ENCODE measurements at regions not wholly inside any gene's neighbourhood (a gene's known extent, or its start where the extent isn't known, plus 50 kb on each side); places are given as distances from the start of the nearest gene placed in this dataset.

DNA sequence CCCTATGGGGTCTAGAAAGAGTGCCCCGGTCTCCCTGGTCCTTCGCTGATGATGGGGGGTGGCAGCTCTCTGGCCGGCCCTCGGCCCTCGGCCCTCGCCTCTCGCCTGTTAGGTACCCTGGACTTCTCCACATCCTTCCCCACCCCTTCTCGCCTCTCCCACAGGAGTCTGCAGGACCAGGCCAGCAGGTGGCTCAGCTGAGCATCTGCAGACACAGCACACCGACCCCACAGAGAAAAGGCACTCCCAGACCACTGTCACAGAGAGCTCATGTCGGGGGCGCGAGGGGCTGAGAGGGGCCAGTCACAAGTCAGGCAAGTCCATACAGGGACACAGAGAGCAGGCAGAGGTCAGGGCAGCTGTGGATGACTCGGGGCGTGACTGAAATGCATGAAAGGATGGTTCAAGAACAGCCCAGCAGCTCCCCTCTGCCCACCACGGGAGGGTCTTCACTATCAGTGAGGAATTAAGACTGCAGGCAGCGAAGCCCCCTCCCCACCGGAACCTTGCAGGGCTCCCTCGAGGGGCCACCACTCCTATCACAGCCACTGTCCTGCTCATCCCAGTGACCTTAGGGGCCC, 181.7 kb upstream of the NSMCE3 start:
- Histone ChIP-seq H3K9me3 (ENCODE audit: low read depth) (no peaks in the 10 kb centered on the region), H3K36me3 (no peaks in the 10 kb centered on the region), H3K27me3 (no peaks in the 10 kb centered on the region), H3K4me3 (no peak overlapping the region), H3K4me1 (ENCODE audit: low read depth) (no peaks in the 10 kb centered on the region), H3K27ac (no peak overlapping the region)
- TF ChIP-seq, protein P1, sequence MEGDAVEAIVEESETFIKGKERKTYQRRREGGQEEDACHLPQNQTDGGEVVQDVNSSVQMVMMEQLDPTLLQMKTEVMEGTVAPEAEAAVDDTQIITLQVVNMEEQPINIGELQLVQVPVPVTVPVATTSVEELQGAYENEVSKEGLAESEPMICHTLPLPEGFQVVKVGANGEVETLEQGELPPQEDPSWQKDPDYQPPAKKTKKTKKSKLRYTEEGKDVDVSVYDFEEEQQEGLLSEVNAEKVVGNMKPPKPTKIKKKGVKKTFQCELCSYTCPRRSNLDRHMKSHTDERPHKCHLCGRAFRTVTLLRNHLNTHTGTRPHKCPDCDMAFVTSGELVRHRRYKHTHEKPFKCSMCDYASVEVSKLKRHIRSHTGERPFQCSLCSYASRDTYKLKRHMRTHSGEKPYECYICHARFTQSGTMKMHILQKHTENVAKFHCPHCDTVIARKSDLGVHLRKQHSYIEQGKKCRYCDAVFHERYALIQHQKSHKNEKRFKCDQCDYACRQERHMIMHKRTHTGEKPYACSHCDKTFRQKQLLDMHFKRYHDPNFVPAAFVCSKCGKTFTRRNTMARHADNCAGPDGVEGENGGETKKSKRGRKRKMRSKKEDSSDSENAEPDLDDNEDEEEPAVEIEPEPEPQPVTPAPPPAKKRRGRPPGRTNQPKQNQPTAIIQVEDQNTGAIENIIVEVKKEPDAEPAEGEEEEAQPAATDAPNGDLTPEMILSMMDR (IDR thresholded peaks at IDR 0.05; ENCODE audit: low read depth, low read length), result no peak
- peak in 1 of 2 donors; percentile 33 for DNase-seq (ENCODE audit: low read depth in 1 of 2, low spot score in 1 of 2)

DNA sequence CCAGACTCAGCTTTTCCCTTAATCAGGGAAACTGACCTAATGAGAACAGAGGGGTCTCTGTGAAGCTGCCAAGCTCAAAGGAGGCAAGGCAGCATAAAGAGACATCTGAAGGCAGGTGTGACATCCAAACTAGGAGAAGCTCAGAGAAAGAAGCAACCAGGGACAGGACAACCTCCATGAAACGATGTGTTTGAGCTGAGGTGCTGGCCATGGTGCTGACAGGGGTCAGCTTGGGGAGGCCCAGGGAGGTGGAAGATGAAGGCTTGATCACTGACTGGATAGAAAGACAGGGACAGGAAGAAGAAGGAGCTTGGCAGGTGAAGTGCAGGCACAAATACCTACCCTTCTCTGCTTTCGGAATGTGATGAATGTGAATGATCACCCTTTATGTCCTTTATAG, 179.5 kb upstream of the NSMCE3 start:
- no peaks in the 10 kb centered on the region for H3K36me3 ChIP-seq
- TF ChIP-seq, protein P1 (IDR thresholded peaks at IDR 0.05; ENCODE audit: low read depth, low read length), result no peak
- peak in 1 of 2 donors; percentile 63 for DNase-seq (ENCODE audit: low read depth in 1 of 2, low spot score in 1 of 2)
- no peak overlapping the region for H3K27ac ChIP-seq
- H3K9me3 ChIP-seq (ENCODE audit: low read depth), result no peaks in the 10 kb centered on the region
- H3K4me1 ChIP-seq (ENCODE audit: low read depth), result no peaks in the 10 kb centered on the region
- no peaks in the 10 kb centered on the region for H3K27me3 ChIP-seq
- no peak overlapping the region for H3K4me3 ChIP-seq

DNA sequence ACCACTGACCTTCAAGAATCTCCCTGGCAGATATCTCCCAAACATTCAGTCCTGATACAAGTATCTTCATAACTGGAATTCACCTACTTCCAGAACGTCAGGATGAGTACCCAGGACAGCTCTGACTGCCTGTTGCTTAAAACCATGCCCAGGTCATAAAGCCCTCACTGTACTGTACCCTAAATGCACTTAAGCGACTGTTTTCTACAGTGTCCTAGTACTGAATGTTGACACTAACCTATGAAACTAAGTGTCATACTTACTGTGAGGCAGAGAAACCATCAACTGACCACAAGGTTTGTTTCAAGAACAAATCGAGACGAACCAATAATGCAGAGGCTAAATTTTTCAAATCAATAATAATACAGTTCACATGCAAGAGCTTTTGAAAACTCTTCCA, 178.7 kb upstream of the NSMCE3 start:
- Histone ChIP-seq H3K36me3 (no peaks in the 10 kb centered on the region), H3K27ac (no peak overlapping the region), H3K4me1 (ENCODE audit: low read depth) (no peaks in the 10 kb centered on the region), H3K27me3 (no peaks in the 10 kb centered on the region), H3K9me3 (ENCODE audit: low read depth) (no peaks in the 10 kb centered on the region), H3K4me3 (no peak overlapping the region)
- no peak for DNase-seq (ENCODE audit: low read depth in 1 of 2, low spot score in 1 of 2)
- TF ChIP-seq, protein P1 (IDR thresholded peaks at IDR 0.05; ENCODE audit: low read depth, low read length), result no peak

DNA sequence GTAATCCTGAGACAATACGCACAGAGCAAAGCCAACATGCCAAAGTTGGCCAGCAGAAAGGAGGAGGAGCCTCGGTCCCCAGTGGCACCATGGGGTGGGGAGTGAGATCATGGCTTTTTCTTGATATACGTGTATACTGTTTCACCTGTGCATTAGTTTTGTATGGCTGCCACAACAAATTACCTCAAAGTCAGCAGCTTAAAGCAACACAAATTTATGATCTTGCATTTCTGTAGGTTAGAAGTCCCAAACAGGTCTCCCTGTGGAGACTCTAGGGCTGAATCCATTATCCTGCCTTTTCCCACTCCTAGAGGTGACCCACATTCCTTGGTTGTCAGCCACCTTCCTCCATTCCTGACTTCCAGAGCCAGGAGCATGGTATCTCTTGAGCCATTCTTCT, 176.9 kb upstream of the NSMCE3 start:
- no peak for DNase-seq (ENCODE audit: low read depth in 1 of 2, low spot score in 1 of 2)
- Histone ChIP-seq H3K9me3 (ENCODE audit: low read depth) (no peaks in the 10 kb centered on the region), H3K4me3 (no peak overlapping the region), H3K27ac (no peak overlapping the region), H3K4me1 (ENCODE audit: low read depth) (no peaks in the 10 kb centered on the region), H3K36me3 (no peaks in the 10 kb centered on the region), H3K27me3 (no peaks in the 10 kb centered on the region)
- TF ChIP-seq, protein P1 (IDR thresholded peaks at IDR 0.05; ENCODE audit: low read depth, low read length), result no peak

DNA sequence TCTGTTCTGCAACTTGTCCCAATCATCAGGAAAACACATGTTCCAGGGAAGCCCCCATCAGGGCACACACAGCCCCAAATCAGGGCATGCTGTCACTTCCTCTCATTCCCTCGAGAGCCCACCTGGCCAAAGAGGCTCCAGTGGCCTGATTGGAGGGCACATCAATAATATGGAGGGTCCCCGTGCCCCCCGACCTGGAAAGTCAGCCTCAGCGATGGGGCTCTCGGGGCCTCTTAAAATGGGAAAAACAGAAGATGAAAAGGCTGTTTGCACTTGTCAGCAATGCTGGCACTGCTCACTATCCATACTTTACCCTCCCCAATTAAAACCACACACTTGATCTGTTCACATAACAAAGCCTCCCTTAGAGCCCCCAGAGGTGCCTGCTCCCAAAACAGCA, 172.9 kb upstream of the NSMCE3 start:
- TF ChIP-seq, protein P1 (IDR thresholded peaks at IDR 0.05; ENCODE audit: low read depth, low read length), result no peak
- Histone ChIP-seq H3K4me3 (no peak overlapping the region), H3K27me3 (no peaks in the 10 kb centered on the region), H3K36me3 (no peaks in the 10 kb centered on the region), H3K4me1 (ENCODE audit: low read depth) (no peaks in the 10 kb centered on the region), H3K27ac (no peak overlapping the region), H3K9me3 (ENCODE audit: low read depth) (no peaks in the 10 kb centered on the region)
- DNase-seq (ENCODE audit: low read depth in 1 of 2, low spot score in 1 of 2), result no peak

DNA sequence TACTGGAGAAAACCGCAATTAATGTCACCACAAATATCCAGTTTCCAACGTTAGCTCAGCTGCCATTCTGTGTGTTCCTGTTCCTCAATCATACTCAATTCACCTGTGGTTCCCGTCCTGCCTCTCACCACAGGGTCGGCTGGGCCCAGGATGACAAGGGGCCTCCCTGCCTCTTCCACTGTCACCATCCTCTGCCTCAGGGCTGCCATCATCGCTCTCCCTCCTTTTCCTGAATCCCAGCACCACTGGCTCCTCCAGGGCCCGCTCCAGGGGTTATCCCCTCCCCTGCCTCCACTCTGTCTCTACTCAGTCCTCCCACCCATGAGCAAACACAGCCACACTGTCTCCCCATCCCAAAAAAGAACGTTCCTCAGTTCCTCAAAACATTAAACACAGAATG, 170.9 kb upstream of the NSMCE3 start:
- H3K27ac ChIP-seq, result no peak overlapping the region
- H3K9me3 ChIP-seq (ENCODE audit: low read depth), result no peaks in the 10 kb centered on the region
- no peaks in the 10 kb centered on the region for H3K27me3 ChIP-seq
- no peaks in the 10 kb centered on the region for H3K36me3 ChIP-seq
- TF ChIP-seq, protein P1 (IDR thresholded peaks at IDR 0.05; ENCODE audit: low read depth, low read length), result no peak
- no peak overlapping the region for H3K4me3 ChIP-seq
- no peaks in the 10 kb centered on the region for H3K4me1 ChIP-seq (ENCODE audit: low read depth)
- no peak for DNase-seq (ENCODE audit: low read depth in 1 of 2, low spot score in 1 of 2)

Data from cardiac muscle cell (in vitro differentiated cells and primary cell).